ENCODE measurements at regions not wholly inside any gene's neighbourhood (a gene's known extent, or its start where the extent isn't known, plus 50 kb on each side); places are given as distances from the start of the nearest gene placed in this dataset.
"Not testable (repeated sequence)": the region's sequence is repeated elsewhere in the genome, so short reads cannot be mapped to it uniquely, and the experiment has no call there.

GRCh38 chr5:161002571-161003074 lies 150.6 kb upstream of the ATP10B start:
- no peaks in the 10 kb centered on the region for H3K36me3 ChIP-seq
- H3K9me3 ChIP-seq = peaks cover 0 to 8% (median 2%) of the 10 kb centered on the region in 4 donors
- no peaks in the 10 kb centered on the region for H3K27me3 ChIP-seq
- DNase-seq = no peak
- TF ChIP-seq POLR2A (IDR thresholded peaks at IDR 0.05) (no peak), EP300 (IDR thresholded peaks at IDR 0.05) (no peak), POLR2AphosphoS5 (IDR thresholded peaks at IDR 0.05) (no peak), CTCF (IDR thresholded peaks at IDR 0.05) (no peak)
- H3K4me3 ChIP-seq = no peak overlapping the region
- ATAC-seq (ENCODE audit: low FRiP score in 2 of 2) = no peak
- no peaks in the 10 kb centered on the region for H3K4me1 ChIP-seq
- H3K27ac ChIP-seq = no peak overlapping the region
- 85% methylated on average over 1 of the region's 1 CpG for WGBS, 2 donors

- Histone ChIP-seq H3K36me3 (no peaks in the 10 kb centered on the region), H3K9me3 (peaks cover 0 to 8% (median 2%) of the 10 kb centered on the region in 4 donors), H3K27me3 (no peaks in the 10 kb centered on the region), H3K27ac (no peak overlapping the region), H3K4me3 (no peak overlapping the region), H3K4me1 (no peaks in the 10 kb centered on the region)
- no peak for ATAC-seq (ENCODE audit: low FRiP score in 2 of 2)
- 76 to 96% methylated on average over 1 of the region's 1 CpG for WGBS, 2 donors
- no peak for DNase-seq
- TF ChIP-seq POLR2A (IDR thresholded peaks at IDR 0.05) (no peak), CTCF (IDR thresholded peaks at IDR 0.05) (no peak), POLR2AphosphoS5 (IDR thresholded peaks at IDR 0.05) (no peak), EP300 (IDR thresholded peaks at IDR 0.05) (no peak)
Observed at GRCh38 chr5:161001604-161002003, 149.6 kb upstream of the ATP10B start.

GRCh38 chr5:161001142-161001541 lies 149.1 kb upstream of the ATP10B start:
- WGBS, 2 donors = 87 to 96% methylated on average over 1 of the region's 1 CpG
- H3K27ac ChIP-seq; H3K4me3 ChIP-seq; H3K36me3 ChIP-seq; H3K9me3 ChIP-seq; H3K4me1 ChIP-seq; ATAC-seq (ENCODE audit: low FRiP score in 2 of 2); H3K27me3 ChIP-seq; DNase-seq: not testable (repeated sequence)

- ATAC-seq (ENCODE audit: low FRiP score in 2 of 2) (no peak), DNase-seq (no peak)
- no peaks in the 10 kb centered on the region for H3K36me3 ChIP-seq
- no peaks in the 10 kb centered on the region for H3K4me1 ChIP-seq
- no peaks in the 10 kb centered on the region for H3K27me3 ChIP-seq
- H3K4me3 ChIP-seq = no peak overlapping the region
- H3K27ac ChIP-seq = no peak overlapping the region
- WGBS, 2 donors = 86 to 90% methylated on average over 1 of the region's 1 CpG
- no peak for TF ChIP-seq CTCF (IDR thresholded peaks at IDR 0.05)
- TF ChIP-seq POLR2AphosphoS5 (IDR thresholded peaks at IDR 0.05) = no peak
- no peak for TF ChIP-seq POLR2A (IDR thresholded peaks at IDR 0.05)
- TF ChIP-seq EP300 (IDR thresholded peaks at IDR 0.05) = no peak
- H3K9me3 ChIP-seq = no peaks in the 10 kb centered on the region
Observed at GRCh38 chr5:160991205-160991604, 139.2 kb upstream of the ATP10B start.

GRCh38 chr5:160979385-160979784 lies 127.4 kb upstream of the ATP10B start:
- no peaks in the 10 kb centered on the region for H3K4me1 ChIP-seq
- H3K27me3 ChIP-seq = no peaks in the 10 kb centered on the region
- DNase-seq (no peak), ATAC-seq (ENCODE audit: low FRiP score in 2 of 2) (no peak)
- H3K36me3 ChIP-seq = no peaks in the 10 kb centered on the region
- whole genome bisulfite sequencing, 2 donors = 53 to 73% methylated on average over 3 of the region's 3 CpGs
- H3K27ac ChIP-seq = no peak overlapping the region
- no peak overlapping the region for H3K4me3 ChIP-seq
- H3K9me3 ChIP-seq = no peaks in the 10 kb centered on the region
- TF ChIP-seq POLR2AphosphoS5 (IDR thresholded peaks at IDR 0.05) = no peak
- TF ChIP-seq POLR2A (IDR thresholded peaks at IDR 0.05) = no peak
- TF ChIP-seq EP300 (IDR thresholded peaks at IDR 0.05) = no peak
- no peak for TF ChIP-seq CTCF (IDR thresholded peaks at IDR 0.05)

Data from upper lobe of left lung (tissue), 6 donors.